ENCODE measurements at regions not wholly inside any gene's neighbourhood (a gene's known extent, or its start where the extent isn't known, plus 50 kb on each side); places are given as distances from the start of the nearest gene placed in this dataset.

- TF ChIP-seq CTCF (optimal IDR thresholded peaks at IDR 0.05 in 1 of 3, IDR thresholded peaks at IDR 0.05 in 1 of 3, conservative IDR thresholded peaks at IDR 0.05 in 1 of 3; ENCODE audit: extremely low read depth in 1 of 3, insufficient read depth in 2 of 3, low read length in 3 of 3) = no peak
- TF ChIP-seq EZH2 (IDR thresholded peaks at IDR 0.05; ENCODE audit: low read length) = no peak
Observed at GRCh38 chr18:44067186-44067585, 613.5 kb upstream of the SETBP1 start.

Data from keratinocyte (primary cell).